Upper lobe of right lung (tissue), 1 donor: ENCODE measurements at regions not wholly inside any gene's neighbourhood (a gene's known extent, or its start where the extent isn't known, plus 50 kb on each side); places are given as distances from the start of the nearest gene placed in this dataset.

ENCODE experiments used
- ATAC-seq: fragments of 200-7000 bp; cut with Tn5 transposase; one replicate; pipeline ENCODE4 v1.9.1; 2020; ENCODE audit warnings: mild to moderate bottlenecking, moderate library complexity
- DNase-seq: peaks from one replicate; pipeline ENCODE4 v3.0.0-alpha.2; 2020
- H3K27ac ChIP-seq: fragments of 200-600 bp; one replicate; pipeline ENCODE4 v1.8.0; 2022
- H3K27me3 ChIP-seq: fragments of 200-600 bp; one replicate; pipeline ENCODE4 v1.8.0; 2022; ENCODE audit warnings: mild to moderate bottlenecking
- H3K36me3 ChIP-seq: fragments of 200-600 bp; one replicate; pipeline ENCODE4 v1.8.0; 2022
- H3K4me1 ChIP-seq: fragments of 200-600 bp; one replicate; pipeline ENCODE4 v1.8.0; 2022
- H3K4me3 ChIP-seq: fragments of 200-600 bp; one replicate; pipeline ENCODE4 v1.8.0; 2022; ENCODE audit warnings: mild to moderate bottlenecking
- H3K9me3 ChIP-seq: fragments of 200-600 bp; one replicate; pipeline ENCODE4 v1.8.0; 2022
- intact Hi-C: fragments of 100-400 bp; cut with DNase I; formaldehyde crosslinking; loops from one replicate; pipeline ENCODE4 v1.11.0; 2022
- TF ChIP-seq, protein P1 (sequence below): fragments of 200-600 bp; IDR thresholded peaks from one replicate; pipeline ENCODE4 v1.8.0; 2022; ENCODE audit warnings: antibody characterized with exemption
- donor health status: DM: no; HTN: yes; CAD: no; lungs with severe emphysema.

DNA sequence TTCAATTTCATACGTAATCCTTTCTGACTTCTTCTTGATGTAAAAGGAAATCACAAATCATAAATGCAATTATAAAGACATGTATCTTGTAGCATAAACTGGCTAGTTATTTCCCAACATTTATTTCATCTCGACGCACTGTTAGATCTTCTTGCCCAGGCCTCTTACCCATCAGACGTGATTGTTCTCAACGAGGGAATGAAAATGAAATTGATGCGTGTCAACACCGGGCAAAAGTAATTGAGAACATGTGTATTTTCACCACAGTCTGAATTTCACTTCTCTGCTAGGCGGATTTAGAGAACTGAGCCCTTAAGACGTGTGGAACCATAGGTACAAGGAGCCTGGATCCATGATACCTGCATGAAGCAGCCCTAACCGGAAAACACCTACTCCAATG, 519.7 kb downstream of the KCNT2 start:
- ATAC-seq (no peak), DNase-seq (no peak)
- intact Hi-C loops, result no loop called here
- Histone ChIP-seq H3K9me3 (no peaks in the 10 kb centered on the region), H3K4me3 (no peak overlapping the region), H3K36me3 (no peaks in the 10 kb centered on the region), H3K27ac (no peak overlapping the region), H3K27me3 (no peaks in the 10 kb centered on the region), H3K4me1 (no peaks in the 10 kb centered on the region)
- TF ChIP-seq, protein P1, sequence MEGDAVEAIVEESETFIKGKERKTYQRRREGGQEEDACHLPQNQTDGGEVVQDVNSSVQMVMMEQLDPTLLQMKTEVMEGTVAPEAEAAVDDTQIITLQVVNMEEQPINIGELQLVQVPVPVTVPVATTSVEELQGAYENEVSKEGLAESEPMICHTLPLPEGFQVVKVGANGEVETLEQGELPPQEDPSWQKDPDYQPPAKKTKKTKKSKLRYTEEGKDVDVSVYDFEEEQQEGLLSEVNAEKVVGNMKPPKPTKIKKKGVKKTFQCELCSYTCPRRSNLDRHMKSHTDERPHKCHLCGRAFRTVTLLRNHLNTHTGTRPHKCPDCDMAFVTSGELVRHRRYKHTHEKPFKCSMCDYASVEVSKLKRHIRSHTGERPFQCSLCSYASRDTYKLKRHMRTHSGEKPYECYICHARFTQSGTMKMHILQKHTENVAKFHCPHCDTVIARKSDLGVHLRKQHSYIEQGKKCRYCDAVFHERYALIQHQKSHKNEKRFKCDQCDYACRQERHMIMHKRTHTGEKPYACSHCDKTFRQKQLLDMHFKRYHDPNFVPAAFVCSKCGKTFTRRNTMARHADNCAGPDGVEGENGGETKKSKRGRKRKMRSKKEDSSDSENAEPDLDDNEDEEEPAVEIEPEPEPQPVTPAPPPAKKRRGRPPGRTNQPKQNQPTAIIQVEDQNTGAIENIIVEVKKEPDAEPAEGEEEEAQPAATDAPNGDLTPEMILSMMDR, result no peak

DNA sequence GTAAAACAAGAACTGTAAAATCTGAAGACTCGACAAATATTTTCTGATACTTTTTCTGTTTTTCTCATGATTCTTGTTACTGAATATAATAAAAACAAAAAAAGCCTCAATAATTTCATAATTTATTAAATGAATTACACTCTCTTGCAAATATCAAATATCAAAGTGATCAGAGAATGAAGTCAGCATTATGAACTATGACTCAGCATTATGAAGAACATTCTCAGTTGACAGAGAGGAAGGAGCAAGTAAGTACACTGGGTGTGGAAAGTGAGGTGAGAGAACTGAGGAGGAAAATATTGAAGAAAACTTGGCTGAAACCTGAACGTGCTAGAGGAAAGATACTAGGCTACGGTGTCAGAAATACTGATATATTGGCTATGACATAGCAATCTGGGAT, 529.5 kb downstream of the KCNT2 start:
- intact Hi-C loops, result no loop called here

DNA sequence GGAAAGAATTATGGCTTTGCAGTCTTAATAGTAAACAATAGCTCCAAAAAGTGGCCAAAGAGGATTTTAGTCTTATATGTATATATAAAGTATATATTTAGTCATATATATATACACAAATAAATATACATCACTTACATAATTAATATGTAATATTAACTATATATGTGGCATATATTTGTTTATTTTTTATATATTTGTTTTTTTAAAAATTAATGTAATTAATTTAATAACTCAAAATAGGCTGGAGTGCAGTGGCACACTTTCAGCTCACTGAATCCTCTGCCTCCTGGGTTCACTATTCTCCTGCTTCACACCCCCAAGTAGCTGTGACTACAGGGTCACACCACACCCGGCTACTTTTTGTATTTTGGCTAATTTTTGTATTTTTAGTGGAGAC, 532.6 kb downstream of the KCNT2 start:
- Histone ChIP-seq H3K27ac (no peak overlapping the region), H3K27me3 (no peaks in the 10 kb centered on the region), H3K4me3 (no peak overlapping the region), H3K4me1 (no peaks in the 10 kb centered on the region), H3K36me3 (no peaks in the 10 kb centered on the region), H3K9me3 (no peaks in the 10 kb centered on the region)
- TF ChIP-seq, protein P1, result no peak
- ATAC-seq (no peak), DNase-seq (no peak)
- intact Hi-C loops, result no loop called here

More for the DNA sequence above, 529.5 kb downstream of the KCNT2 start:
- no peak overlapping the region for H3K4me3 ChIP-seq
- H3K9me3 ChIP-seq, result no peaks in the 10 kb centered on the region
- ATAC-seq (no peak), DNase-seq (no peak)
- TF ChIP-seq, protein P1, result no peak
- H3K27me3 ChIP-seq, result no peaks in the 10 kb centered on the region
- H3K4me1 ChIP-seq, result no peaks in the 10 kb centered on the region
- H3K36me3 ChIP-seq, result no peaks in the 10 kb centered on the region
- no peak overlapping the region for H3K27ac ChIP-seq

DNA sequence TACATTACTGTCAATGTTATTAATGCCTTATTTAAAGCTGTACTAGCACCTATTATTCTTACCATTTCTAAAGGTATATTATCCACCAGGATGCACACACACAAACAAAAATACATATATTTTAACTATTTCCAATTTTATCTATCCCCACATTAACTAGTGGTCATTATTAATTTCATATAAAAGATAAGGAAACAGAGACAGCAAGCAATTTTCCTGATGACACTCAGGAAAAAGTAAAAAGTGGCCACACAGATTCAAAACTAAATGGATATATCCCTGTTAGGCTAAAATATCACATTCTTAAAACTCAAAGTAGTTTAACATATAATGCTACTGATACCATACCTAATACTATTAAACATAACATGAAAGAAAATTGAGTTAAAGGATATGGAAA, 534.1 kb downstream of the KCNT2 start:
- ATAC-seq (no peak), DNase-seq (no peak)
- Histone ChIP-seq H3K4me1 (no peaks in the 10 kb centered on the region), H3K27me3 (no peaks in the 10 kb centered on the region), H3K4me3 (no peak overlapping the region), H3K36me3 (no peaks in the 10 kb centered on the region), H3K27ac (no peak overlapping the region), H3K9me3 (no peaks in the 10 kb centered on the region)
- TF ChIP-seq, protein P1, result no peak
- intact Hi-C loops, result no loop called here

DNA sequence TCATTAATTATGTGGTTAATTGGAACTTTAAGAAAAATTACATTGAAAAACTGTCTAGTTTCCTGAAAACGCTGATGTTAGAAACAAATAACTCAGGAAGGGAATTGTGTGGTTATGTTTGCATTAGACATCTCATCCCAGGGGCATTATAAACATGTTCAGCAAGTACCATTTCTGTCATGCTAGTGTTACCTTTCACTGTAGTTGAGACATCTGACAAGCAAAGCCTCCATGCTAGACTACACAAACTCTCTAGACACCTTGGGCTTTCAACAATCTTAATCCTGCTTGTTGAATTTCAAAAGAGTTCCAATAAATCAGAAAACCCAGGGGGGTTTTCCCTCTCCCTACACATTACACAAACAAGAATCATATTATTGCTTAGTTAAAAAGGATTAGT, 536.8 kb downstream of the KCNT2 start:
- H3K27ac ChIP-seq, result no peak overlapping the region
- H3K9me3 ChIP-seq, result no peaks in the 10 kb centered on the region
- DNase-seq (no peak), ATAC-seq (no peak)
- intact Hi-C loops, result no loop called here
- no peaks in the 10 kb centered on the region for H3K4me1 ChIP-seq
- no peaks in the 10 kb centered on the region for H3K27me3 ChIP-seq
- no peaks in the 10 kb centered on the region for H3K36me3 ChIP-seq
- no peak overlapping the region for H3K4me3 ChIP-seq
- TF ChIP-seq, protein P1, result no peak

DNA sequence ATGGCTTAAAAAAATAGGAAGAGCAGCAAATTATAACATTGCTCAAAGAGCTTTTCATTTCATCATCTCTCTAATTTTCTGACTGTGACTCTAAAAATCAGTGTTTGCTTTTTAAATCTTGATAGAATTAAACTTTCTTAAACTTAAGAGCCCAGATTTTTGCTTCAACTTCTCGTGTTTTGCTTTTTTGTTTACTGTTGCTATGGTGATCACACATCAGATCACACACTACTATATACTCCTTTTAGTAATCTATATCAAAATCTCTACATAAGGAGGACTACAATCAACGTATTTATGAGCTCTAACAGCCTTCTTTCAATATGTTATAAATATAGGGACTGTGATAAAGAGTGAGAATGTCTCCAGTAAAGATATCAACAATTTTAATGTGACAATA, 537.3 kb downstream of the KCNT2 start:
- no peaks in the 10 kb centered on the region for H3K36me3 ChIP-seq
- H3K9me3 ChIP-seq, result no peaks in the 10 kb centered on the region
- H3K4me3 ChIP-seq, result no peak overlapping the region
- TF ChIP-seq, protein P1, result no peak
- no peaks in the 10 kb centered on the region for H3K4me1 ChIP-seq
- no peaks in the 10 kb centered on the region for H3K27me3 ChIP-seq
- ATAC-seq (no peak), DNase-seq (no peak)
- H3K27ac ChIP-seq, result no peak overlapping the region
- intact Hi-C loops, result no loop called here
